NCI-H1436 (cell line): ENCODE measurements at regions not wholly inside any gene's neighbourhood (a gene's known extent, or its start where the extent isn't known, plus 50 kb on each side); places are given as distances from the start of the nearest gene placed in this dataset.
"Not testable (repeated sequence)": the region's sequence is repeated elsewhere in the genome, so short reads cannot be mapped to it uniquely, and the experiment has no call there.

Experiments used
- DNase-seq: peaks from one replicate; lab custom pipeline; 2025; lab: John Stamatoyannopoulos, UW

- no peak for DNase-seq
Observed at GRCh38 chr9:115880221-115880885, 273.2 kb upstream of the PAPPA start.

GRCh38 chr9:115882911-115883310 is 270.7 kb upstream of the PAPPA start:
- DNase-seq, result no peak

DNA sequence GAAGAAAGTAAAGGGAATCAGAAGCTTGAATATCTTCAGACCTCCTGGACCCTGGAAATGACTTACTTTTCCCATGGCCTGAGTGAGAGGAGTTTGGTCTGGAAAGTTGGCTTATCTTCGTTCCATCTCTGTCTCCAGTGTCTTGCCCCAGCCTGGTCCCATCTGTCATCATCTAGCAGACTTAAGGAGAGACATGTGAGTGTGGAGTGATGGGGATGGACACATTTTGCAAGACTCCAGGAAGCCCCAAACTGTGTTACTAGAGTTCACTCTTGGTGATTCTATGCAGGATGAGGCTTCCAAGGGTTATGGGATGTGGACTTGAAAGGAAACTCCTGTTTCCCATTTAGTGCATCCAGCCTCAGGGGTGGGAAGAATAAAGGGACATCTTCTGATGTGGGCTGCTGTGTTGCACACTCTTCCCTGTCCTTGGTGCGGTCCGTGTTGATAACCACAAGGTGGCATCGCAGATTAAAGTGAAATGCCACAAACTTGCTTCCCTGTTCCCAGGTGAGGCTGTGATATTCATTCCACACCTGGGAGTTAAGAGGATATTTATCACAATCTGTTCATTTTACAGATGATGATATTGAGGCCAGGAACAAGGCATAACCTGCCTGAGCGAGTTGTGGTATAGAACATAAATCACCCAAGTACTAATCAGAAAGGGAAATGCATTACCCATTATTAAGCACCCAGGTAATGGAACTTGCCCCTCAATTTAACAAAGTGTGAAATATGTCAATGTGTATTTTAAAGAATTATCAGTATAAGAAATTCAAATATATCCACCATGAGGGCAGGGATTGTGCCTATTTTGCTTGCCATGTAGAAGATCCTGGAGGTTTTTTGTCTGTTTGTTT is 269.9 kb upstream of the PAPPA start:
- peak; percentile 13 for DNase-seq

DNA sequence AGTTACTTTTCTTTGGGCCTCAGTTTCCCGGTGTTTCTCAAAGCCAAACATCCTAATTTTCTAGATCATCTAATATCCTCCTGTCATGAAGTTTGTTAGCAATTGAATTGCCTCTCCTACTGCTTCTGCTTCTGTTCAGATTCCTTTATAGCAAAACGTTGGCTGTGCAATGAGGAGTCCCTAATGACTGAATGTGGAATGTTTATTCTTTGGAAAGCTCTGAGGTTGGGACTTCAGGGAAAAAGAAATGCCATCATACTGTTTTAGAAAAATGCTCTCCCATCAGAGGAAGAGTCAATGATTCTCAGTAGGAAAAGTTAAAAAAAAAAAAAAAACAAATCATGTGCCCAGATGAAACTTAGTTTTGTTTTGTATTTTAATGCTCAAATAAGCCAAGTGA is 268.7 kb upstream of the PAPPA start:
- no peak for DNase-seq

GRCh38 chr9:115888131-115888530 is 265.5 kb upstream of the PAPPA start:
- no peak for DNase-seq

GRCh38 chr9:115891929-115892328 is 261.7 kb upstream of the PAPPA start:
- DNase-seq, result no peak

GRCh38 chr9:115898478-115898877 is 255.1 kb upstream of the PAPPA start:
- DNase-seq, result not testable (repeated sequence)

- DNase-seq, result no peak
Observed at GRCh38 chr9:115900698-115901097, 252.9 kb upstream of the PAPPA start.

DNA sequence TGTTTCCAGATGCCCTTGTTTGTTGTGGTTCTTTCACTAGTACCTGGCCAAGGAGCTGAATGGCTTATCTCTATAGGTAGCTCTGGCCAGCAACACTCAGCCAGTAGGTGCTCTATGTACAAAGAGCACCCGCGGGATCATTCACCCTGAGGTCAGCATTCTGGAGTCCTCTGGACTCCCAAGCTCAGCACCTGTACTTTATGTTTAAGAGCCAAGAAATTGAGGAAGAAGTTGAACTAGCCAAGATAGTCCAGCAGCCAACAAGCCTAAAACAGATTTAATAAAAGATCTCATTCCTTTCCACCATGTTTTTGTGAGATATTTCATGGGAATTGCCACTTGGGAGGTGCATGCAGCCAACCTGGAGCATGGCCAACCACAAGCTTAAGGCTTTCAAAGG is 242.6 kb upstream of the PAPPA start:
- no peak for DNase-seq

DNA sequence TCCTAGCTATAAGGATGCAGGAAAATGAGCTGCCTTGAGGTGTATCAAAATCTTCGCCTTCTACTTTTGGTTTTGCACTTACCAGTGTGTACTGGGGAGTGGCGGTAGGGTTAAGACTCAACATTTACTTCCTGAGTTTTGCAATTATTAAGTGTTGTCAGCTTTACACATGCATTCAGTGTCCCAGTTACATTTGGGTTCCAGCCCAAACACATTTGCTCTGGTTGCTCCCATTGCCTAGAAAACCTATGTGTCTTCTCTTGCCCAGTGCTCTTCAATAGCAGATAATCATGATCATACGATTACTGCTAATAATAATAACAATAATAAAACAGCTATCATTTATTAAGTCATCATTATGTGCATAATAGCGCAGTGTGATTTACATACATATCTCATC is 241.5 kb upstream of the PAPPA start:
- DNase-seq, result no peak

- DNase-seq, result no peak
Observed at GRCh38 chr9:115913696-115914095, 239.9 kb upstream of the PAPPA start.

DNA sequence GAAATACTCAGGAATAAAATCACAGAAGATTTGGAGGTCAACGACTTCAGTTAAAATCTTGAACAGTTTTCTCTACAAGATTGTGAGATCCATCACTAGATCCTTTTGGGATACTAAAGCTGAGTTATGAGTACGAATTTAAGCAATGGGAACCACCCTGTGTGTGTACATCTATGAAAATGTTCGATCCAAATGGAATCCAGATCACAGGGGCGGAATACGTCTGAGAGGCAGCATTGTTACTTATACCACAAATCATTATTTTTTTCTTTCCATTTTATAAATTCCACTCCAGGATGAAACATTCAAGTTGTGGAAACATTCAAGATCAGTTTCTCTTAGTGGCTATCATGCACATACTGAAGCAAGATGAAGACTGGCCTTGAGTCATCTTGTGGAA is 239.3 kb upstream of the PAPPA start:
- no peak for DNase-seq

DNA sequence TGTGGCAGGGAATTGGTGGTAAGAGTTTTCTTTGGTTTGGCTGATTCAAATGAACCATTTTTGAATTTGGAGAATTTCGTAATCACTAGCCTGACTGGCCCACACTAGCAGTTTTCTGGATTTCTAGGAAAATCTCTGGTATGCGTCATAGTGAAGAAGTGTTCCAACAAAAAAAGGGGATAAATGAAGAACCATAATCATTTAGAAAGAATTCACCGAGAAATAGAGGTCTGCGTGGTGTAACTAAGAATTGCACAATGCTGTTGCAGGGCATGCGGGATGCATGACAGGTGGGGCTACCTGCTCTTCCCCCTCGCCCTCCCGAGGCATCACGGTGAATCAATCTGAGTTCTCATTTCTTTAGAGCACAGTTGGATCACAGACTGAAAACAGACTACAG is 232.3 kb upstream of the PAPPA start:
- DNase-seq, result no peak

DNA sequence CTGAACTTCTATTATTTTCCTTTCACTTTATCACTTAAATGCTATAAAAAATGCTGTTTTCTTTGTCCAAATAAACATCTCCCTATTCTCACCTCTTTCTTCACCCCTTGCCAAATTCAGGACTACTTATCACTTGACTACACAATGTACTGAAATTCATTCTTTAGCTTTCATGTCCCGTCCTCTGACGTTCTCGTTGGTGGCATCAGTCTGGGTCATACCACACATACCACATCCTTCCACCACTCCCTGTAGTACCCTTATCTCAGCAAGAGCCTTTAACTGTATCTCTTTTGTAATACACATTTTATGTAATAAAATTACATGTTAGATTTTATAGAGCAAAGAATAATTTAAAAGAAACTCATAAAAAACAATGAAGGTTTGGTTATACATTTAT is 231.1 kb upstream of the PAPPA start:
- no peak for DNase-seq

GRCh38 chr9:115923410-115923809 is 230.2 kb upstream of the PAPPA start:
- no peak for DNase-seq

DNA sequence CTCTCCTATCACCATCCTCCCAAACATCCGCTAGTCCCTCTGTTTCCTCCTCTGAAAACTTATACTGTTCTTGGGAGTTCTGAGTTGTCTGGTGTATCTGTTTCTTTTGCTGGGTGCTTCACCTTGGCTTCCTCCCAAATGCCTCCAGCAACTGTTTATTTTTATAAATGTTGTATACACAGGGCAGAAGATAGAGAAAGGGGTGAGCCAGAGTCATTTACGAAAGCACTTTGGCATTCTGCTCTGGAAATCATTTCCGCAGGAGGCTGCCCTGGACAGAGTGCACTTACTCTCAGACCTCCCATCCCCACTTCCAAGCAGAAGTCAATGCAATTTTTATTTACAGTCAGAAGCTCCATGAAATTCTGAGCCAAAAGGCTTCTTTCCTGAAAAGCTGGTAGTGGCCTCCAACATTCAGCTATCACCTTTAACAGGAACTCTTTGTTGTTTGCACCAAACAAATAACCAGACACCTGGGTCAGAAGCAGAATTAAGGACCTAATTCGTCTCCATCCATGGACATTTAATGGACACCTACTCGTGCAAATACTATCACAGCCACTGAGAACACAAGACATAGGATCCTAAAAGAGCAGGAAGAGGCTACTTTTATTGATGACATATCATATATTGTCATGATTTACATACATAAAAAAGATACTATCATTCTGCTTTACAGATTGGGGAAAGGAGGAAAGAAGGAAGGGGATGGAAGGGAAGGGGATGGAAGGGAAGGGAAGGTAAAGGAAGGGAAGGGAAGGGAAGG is 229.5 kb upstream of the PAPPA start:
- no peak for DNase-seq

- no peak for DNase-seq
Observed at GRCh38 chr9:115924669-115924987, 229.0 kb upstream of the PAPPA start.

DNA sequence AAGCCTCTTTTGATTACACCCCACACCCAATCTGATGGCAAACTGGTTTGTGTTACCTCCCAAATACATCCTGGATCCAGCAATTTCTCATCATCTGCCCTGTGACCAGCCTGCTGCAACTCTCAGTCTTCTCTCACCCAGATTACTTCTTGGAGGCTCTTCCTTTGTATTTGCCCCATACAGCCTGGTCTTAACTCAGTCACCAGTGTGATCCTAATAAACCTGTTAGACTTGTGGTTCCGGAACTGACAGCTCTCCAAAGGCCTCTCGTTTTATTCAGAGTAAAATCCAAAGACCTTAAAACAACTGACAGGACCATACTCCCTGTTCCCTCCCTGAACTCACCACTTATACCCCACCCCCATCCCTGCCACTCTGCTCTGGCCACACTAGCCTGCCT is 228.2 kb upstream of the PAPPA start:
- DNase-seq, result no peak

GRCh38 chr9:115930472-115930871 is 223.1 kb upstream of the PAPPA start:
- DNase-seq, result no peak

GRCh38 chr9:115938479-115938878 is 215.1 kb upstream of the PAPPA start:
- DNase-seq, result no peak

- no peak for DNase-seq
Observed at GRCh38 chr9:115939065-115939765, 214.4 kb upstream of the PAPPA start.

DNA sequence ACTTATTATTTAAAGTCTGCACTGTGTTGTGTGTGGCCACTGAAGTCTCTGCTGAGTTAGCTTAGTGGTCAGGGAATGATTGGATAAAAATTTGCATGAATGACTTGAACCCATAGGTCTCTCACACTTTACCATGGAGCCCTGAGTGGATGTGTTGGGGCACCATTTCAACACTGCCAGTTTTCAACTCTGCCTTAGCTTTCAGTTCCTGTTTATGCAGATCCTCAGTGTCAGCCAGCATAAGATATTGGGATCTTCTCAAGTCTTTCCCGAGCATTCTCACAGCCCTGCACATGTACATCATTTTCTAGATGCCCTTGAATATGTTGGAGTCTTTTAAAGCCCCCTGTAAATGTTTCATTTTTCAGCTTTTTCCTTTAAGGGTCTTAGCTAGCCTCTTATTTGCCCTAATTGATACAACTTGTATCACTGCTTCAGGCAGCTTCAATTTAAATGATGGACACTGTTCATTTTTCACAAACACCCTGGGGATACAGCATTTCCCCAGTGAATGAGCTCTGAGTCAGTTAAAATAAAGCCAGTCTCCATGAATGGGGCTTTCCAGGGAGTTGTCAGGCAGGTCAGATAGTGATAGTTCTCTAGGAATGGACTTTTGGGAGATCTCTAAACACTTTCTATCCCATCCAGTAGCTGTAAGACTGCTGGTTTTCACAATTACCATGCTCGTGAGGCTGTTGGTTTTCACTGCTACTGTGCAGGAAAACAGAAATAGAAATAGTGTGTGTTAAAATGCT is 211.9 kb upstream of the PAPPA start:
- DNase-seq, result no peak
